Peyer's patch (tissue), 4 donors: ENCODE measurements at regions not wholly inside any gene's neighbourhood (a gene's known extent, or its start where the extent isn't known, plus 50 kb on each side); places are given as distances from the start of the nearest gene placed in this dataset.

Experiments
- DNase-seq, 3 donors: peaks; one replicate each; pipeline ENCODE4 v3.0.0-alpha.2; 2017 to 2019
- H3K27ac ChIP-seq, 4 donors: fragments of 200-600 bp; sonication (generic); one replicate each; pipeline ENCODE4 v1.5.1; 2016 to 2019
- H3K27me3 ChIP-seq, 2 donors: fragments of 200-600 bp; sonication (generic); one replicate each; pipeline ENCODE4 v1.5.1; 2019
- H3K36me3 ChIP-seq, 3 donors: fragments of 200-600 bp; sonication (generic); one replicate each; pipeline ENCODE4 v1.5.1; 2016 to 2019
- H3K4me1 ChIP-seq, 4 donors: fragments of 200-600 bp; sonication (generic); one replicate each; pipeline ENCODE4 v1.5.1; 2016 to 2019
- H3K4me3 ChIP-seq, 4 donors: fragments of 200-600 bp; sonication (generic); 1 replicate in 3 of 4; 2 replicates in 1 of 4; pipeline ENCODE4 v1.5.1; 2016 to 2019; ENCODE audit warnings: mild to moderate bottlenecking in 1 of 4
- H3K9me3 ChIP-seq, 4 donors: fragments of 200-600 bp; sonication (generic); one replicate each; pipeline ENCODE4 v1.5.1; 2016 to 2019; ENCODE audit warnings: mild to moderate bottlenecking in 1 of 4
- POLR2A ChIP-seq, 2 donors: fragments of 450-650 bp; IDR thresholded peaks; one replicate each; pipeline ENCODE4 v1.5.1; 2017; ENCODE audit warnings: antibody characterized with exemption in 2 of 2, mild to moderate bottlenecking in 2 of 2, moderate library complexity in 2 of 2
- TF ChIP-seq, protein P1 (sequence below), 6 experiments: fragments of 450-650 bp in 4 of 6; fragments of 200-600 bp in 2 of 6; sonication (generic) in 1 of 6; IDR thresholded peaks; one replicate each; pipeline ENCODE4 v1.5.1; 2017 to 2019; ENCODE audit warnings: antibody characterized with exemption in 6 of 6, mild to moderate bottlenecking in 3 of 6, moderate library complexity in 1 of 6

DNA sequence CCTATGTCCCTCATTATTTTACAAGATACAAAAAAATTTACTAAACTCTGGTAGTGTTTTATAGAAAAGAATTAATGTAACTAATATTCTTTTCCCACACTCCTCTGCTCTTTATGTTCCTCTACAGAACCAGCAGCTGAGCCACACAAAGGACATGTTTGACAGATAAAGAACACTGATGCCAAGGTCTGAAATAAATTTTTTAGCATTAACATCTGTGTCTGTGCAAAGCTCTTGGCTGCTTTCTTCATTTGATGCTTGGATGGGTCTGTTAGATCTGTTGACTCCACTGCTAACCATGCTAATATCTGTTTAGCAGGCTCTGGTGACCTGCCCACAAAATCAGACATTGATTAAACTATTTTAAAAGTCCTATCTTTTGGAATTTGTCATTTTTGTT, 2363.8 kb downstream of the PCDH9 start:
- no peak for DNase-seq
- no peak overlapping the region for H3K27ac ChIP-seq
- no peaks in the 10 kb centered on the region for H3K4me1 ChIP-seq
- no peak overlapping the region for H3K4me3 ChIP-seq
- TF ChIP-seq, protein P1, sequence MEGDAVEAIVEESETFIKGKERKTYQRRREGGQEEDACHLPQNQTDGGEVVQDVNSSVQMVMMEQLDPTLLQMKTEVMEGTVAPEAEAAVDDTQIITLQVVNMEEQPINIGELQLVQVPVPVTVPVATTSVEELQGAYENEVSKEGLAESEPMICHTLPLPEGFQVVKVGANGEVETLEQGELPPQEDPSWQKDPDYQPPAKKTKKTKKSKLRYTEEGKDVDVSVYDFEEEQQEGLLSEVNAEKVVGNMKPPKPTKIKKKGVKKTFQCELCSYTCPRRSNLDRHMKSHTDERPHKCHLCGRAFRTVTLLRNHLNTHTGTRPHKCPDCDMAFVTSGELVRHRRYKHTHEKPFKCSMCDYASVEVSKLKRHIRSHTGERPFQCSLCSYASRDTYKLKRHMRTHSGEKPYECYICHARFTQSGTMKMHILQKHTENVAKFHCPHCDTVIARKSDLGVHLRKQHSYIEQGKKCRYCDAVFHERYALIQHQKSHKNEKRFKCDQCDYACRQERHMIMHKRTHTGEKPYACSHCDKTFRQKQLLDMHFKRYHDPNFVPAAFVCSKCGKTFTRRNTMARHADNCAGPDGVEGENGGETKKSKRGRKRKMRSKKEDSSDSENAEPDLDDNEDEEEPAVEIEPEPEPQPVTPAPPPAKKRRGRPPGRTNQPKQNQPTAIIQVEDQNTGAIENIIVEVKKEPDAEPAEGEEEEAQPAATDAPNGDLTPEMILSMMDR (IDR thresholded peaks at IDR 0.05) = no peak
- no peaks in the 10 kb centered on the region for H3K36me3 ChIP-seq
- H3K9me3 ChIP-seq = no peaks in the 10 kb centered on the region
- H3K27me3 ChIP-seq = no peaks in the 10 kb centered on the region

DNA sequence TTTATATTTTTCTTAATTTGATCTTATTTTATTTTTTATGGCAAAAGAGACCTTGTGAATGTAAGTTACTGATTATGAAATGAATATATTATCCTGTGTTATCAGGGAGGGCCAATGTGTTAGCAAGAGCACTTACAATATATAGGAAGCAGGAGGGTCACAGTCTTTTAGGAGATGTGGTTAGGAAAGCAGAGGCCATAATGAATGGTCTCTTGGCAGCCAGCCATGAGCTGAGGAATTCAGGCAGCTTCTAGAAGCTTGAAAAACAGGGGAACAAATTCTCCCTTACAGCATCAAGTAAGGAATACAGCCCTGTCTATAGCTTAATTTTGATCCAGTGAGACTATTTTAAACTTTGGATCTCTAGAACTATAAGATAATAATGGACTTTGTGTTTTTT, 2374.6 kb downstream of the PCDH9 start:
- no peak for DNase-seq
- H3K27ac ChIP-seq = no peak overlapping the region
- H3K9me3 ChIP-seq = no peaks in the 10 kb centered on the region
- no peaks in the 10 kb centered on the region for H3K27me3 ChIP-seq
- H3K4me1 ChIP-seq = no peaks in the 10 kb centered on the region
- H3K36me3 ChIP-seq = no peaks in the 10 kb centered on the region
- no peak overlapping the region for H3K4me3 ChIP-seq
- TF ChIP-seq, protein P1 (IDR thresholded peaks at IDR 0.05) = no peak
- TF ChIP-seq POLR2A (IDR thresholded peaks at IDR 0.05) = no peak

DNA sequence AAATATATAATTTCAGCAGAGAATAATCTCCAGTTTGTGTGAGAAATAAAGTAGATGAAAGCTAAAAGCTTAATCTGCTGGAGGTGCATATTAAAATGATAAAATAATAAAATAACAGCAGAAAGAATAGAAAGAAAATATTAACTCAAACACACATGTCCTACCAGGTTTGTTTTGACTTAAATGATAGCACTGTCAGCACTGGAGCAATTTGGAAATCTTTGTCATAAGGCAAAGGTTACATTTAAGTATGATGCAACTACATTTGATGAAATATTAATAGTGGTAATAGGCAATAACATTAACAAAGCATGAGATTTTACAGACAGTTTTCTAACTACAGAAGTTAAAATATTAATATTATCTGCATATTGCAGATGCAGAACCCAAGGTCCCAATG, 2380.1 kb downstream of the PCDH9 start:
- Histone ChIP-seq H3K27me3 (no peaks in the 10 kb centered on the region), H3K9me3 (no peaks in the 10 kb centered on the region), H3K27ac (no peak overlapping the region), H3K4me3 (no peak overlapping the region), H3K4me1 (no peaks in the 10 kb centered on the region), H3K36me3 (no peaks in the 10 kb centered on the region)
- TF ChIP-seq POLR2A (IDR thresholded peaks at IDR 0.05) = no peak
- TF ChIP-seq, protein P1 (IDR thresholded peaks at IDR 0.05) = no peak
- no peak for DNase-seq

DNA sequence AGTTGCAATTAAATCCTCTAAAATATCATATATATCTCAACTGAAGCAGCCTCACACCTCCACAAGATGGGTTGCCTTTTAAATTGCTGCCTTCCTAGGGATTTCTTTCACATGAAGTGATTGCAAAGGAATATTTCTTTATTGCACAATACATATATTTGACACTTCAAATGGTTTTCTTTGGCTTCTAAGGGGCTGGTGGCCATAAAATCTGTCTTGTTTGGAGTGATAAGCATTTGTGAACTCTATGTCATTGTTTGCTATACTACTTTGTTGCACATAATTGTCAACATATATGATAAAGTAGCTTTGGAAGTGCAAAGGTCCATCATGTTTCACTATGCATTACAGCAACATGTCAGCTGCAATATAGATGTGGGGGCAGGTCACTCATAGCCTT, 2380.9 kb downstream of the PCDH9 start:
- Histone ChIP-seq H3K27ac (no peak overlapping the region), H3K36me3 (no peaks in the 10 kb centered on the region), H3K9me3 (no peaks in the 10 kb centered on the region), H3K4me1 (no peaks in the 10 kb centered on the region), H3K27me3 (no peaks in the 10 kb centered on the region), H3K4me3 (no peak overlapping the region)
- TF ChIP-seq, protein P1 (IDR thresholded peaks at IDR 0.05) = no peak
- TF ChIP-seq POLR2A (IDR thresholded peaks at IDR 0.05) = no peak
- DNase-seq = no peak

DNA sequence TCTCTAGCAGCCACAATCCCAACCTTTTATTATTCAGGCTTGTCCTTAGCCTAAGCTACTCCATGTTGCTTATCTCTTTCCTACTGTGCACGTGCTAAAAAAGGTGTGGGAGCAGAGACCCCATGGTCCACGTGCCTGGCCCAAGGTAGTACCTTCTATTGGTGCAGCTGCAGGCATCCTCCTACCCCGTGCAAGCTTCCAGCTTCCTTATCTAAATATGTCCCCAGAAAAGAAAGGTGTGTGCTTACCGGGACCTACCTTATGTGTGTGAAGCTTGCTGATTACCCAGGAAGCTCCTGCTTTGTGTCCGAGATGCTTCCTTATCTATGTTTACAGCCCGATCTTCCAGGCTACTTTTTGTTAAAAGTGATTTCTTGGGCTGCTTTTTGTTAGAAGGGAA, 2382.4 kb downstream of the PCDH9 start:
- Histone ChIP-seq H3K27ac (no peak overlapping the region), H3K9me3 (no peaks in the 10 kb centered on the region), H3K4me1 (no peaks in the 10 kb centered on the region), H3K27me3 (no peaks in the 10 kb centered on the region), H3K4me3 (no peak overlapping the region), H3K36me3 (no peaks in the 10 kb centered on the region)
- TF ChIP-seq POLR2A (IDR thresholded peaks at IDR 0.05) = no peak
- TF ChIP-seq, protein P1 (IDR thresholded peaks at IDR 0.05) = no peak
- no peak for DNase-seq

DNA sequence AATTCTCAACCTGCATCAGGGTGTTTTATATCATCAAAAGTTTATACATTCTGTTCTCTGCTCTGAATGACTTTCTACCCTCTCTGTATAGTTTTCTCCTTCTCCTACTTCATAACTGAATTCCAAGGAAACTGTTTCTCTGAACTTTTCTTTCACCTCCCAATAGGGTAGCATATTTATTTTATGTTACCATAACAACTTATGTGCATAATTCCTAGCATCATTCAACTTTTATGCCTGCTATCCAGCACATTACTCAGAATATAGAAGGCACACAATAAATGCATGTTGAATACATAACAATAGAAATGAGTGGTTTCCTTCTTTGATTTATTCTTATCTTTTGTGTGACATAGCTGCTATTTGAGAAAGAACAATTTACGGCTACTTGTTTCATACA, 2385.0 kb downstream of the PCDH9 start:
- no peak overlapping the region for H3K4me3 ChIP-seq
- TF ChIP-seq POLR2A (IDR thresholded peaks at IDR 0.05) = no peak
- TF ChIP-seq, protein P1 (IDR thresholded peaks at IDR 0.05) = no peak
- H3K9me3 ChIP-seq = no peaks in the 10 kb centered on the region
- H3K36me3 ChIP-seq = no peaks in the 10 kb centered on the region
- H3K27ac ChIP-seq = no peak overlapping the region
- DNase-seq = no peak
- H3K27me3 ChIP-seq = no peaks in the 10 kb centered on the region
- H3K4me1 ChIP-seq = no peaks in the 10 kb centered on the region
